T-cell (primary cell): ENCODE measurements at regions not wholly inside any gene's neighbourhood (a gene's known extent, or its start where the extent isn't known, plus 50 kb on each side); places are given as distances from the start of the nearest gene placed in this dataset.
"Not testable (repeated sequence)": the region's sequence is repeated elsewhere in the genome, so short reads cannot be mapped to it uniquely, and the experiment has no call there.

Experiments used
- ATAC-seq, 4 experiments: fragments of 200-7000 bp in 3 of 4; fragments of 150-1000 bp in 1 of 4; cut with Tn5 transposase; replicated peaks in 1 of 4; 1 replicate in 3 of 4; 2 replicates in 1 of 4; pipeline ENCODE4 v1.10.0; 2021; ENCODE audit warnings: moderate library complexity in 3 of 4, mild to moderate bottlenecking in 2 of 4, moderate number of reproducible peaks in 1 of 4
- CTCF ChIA-PET, 2 donors: fragments of 300-600 bp; sonication (Branson Sonifier 250); formaldehyde crosslinking; loops; one replicate each; lab custom pipeline; 2022; ENCODE audit warnings: antibody characterized with exemption in 2 of 2; lab: Charles Lee
- POLR2A ChIA-PET, 2 donors: fragments of 300-600 bp; sonication (Branson Sonifier 250); formaldehyde crosslinking; loops; one replicate each; lab custom pipeline; 2022; ENCODE audit warnings: antibody characterized with exemption in 2 of 2; lab: Charles Lee
- DNase-seq, 35 experiments: peaks; one replicate each; pipeline versions ENCODE4 v3.0.0 to v3.0.0-alpha.2; 2013 to 2023
- H3K27ac ChIP-seq: one replicate; pipeline ENCODE4 v1.5.1; 2013; ENCODE audit warnings: low read length
- H3K27me3 ChIP-seq, 2 experiments: replicated peaks in 1 of 2; 1 replicate in 1 of 2; 2 replicates in 1 of 2; pipeline versions ENCODE4 v1.6.1 to v1.7.0; 2013; ENCODE audit warnings: low read length in 1 of 2, mixed read lengths in 1 of 2; ENCODE audit not compliant: control insufficient read depth in 2 of 2, insufficient read depth in 2 of 2; ENCODE audit errors: extremely low read depth in 1 of 2
- H3K36me3 ChIP-seq, 2 donors: 1 replicate in 1 of 2; 2 replicates in 1 of 2; pipeline versions ENCODE4 v1.6.1 to v1.7.0; 2013; ENCODE audit warnings: low read length in 1 of 2; ENCODE audit not compliant: control insufficient read depth in 2 of 2, insufficient read depth in 1 of 2; ENCODE audit errors: extremely low read depth in 1 of 2
- H3K4me1 ChIP-seq, 2 experiments: 1 replicate in 1 of 2; 2 replicates in 1 of 2; pipeline versions ENCODE4 v1.6.1 to v1.7.0; 2013; ENCODE audit warnings: low read length in 2 of 2, mixed read lengths in 1 of 2; ENCODE audit not compliant: insufficient read depth in 2 of 2, control insufficient read depth in 1 of 2; ENCODE audit errors: extremely low read depth in 1 of 2
- H3K4me3 ChIP-seq, 2 donors: 1 replicate in 1 of 2; 2 replicates in 1 of 2; pipeline versions ENCODE4 v1.5.1 to v1.7.0; 2013; ENCODE audit warnings: mild to moderate bottlenecking in 2 of 2, low read length in 1 of 2, moderate library complexity in 1 of 2; ENCODE audit not compliant: control insufficient read depth in 1 of 2; ENCODE audit errors: extremely low read depth in 1 of 2
- H3K9me3 ChIP-seq: 2 replicates; pipeline ENCODE4 v1.7.0; 2013
- H3K27ac Mint-ChIP-seq, 2 donors: one replicate each; pipeline ENCODE4 v1.8.0; 2020 to 2021; ENCODE audit warnings: mild to moderate bottlenecking in 2 of 2, mixed read lengths in 2 of 2
- H3K27me3 Mint-ChIP-seq, 2 donors: one replicate each; pipeline ENCODE4 v1.8.0; 2021 to 2022; ENCODE audit warnings: mixed read lengths in 2 of 2
- H3K36me3 Mint-ChIP-seq: one replicate; pipeline ENCODE4 v1.8.0; 2021; ENCODE audit warnings: mixed read lengths
- H3K4me1 Mint-ChIP-seq, 3 donors: one replicate each; pipeline ENCODE4 v1.8.0; 2020 to 2022; ENCODE audit warnings: mixed read lengths in 3 of 3, mild to moderate bottlenecking in 1 of 3
- H3K4me3 Mint-ChIP-seq, 3 donors: one replicate each; pipeline ENCODE4 v1.8.0; 2020 to 2022; ENCODE audit warnings: mild to moderate bottlenecking in 3 of 3, mixed read lengths in 3 of 3, moderate library complexity in 3 of 3
- H3K9me3 Mint-ChIP-seq, 3 donors: one replicate each; pipeline ENCODE4 v1.8.0; 2020 to 2022; ENCODE audit warnings: mixed read lengths in 3 of 3
- WGBS: methylation state at CpG from one replicate; pipeline ENCODE4 v1.1.5; 2013; ENCODE audit warnings: missing lambda C conversion rate; ENCODE audit not compliant: insufficient coverage; 5-methylcytosine and 5-hydroxymethylcytosine counted together

DNA sequence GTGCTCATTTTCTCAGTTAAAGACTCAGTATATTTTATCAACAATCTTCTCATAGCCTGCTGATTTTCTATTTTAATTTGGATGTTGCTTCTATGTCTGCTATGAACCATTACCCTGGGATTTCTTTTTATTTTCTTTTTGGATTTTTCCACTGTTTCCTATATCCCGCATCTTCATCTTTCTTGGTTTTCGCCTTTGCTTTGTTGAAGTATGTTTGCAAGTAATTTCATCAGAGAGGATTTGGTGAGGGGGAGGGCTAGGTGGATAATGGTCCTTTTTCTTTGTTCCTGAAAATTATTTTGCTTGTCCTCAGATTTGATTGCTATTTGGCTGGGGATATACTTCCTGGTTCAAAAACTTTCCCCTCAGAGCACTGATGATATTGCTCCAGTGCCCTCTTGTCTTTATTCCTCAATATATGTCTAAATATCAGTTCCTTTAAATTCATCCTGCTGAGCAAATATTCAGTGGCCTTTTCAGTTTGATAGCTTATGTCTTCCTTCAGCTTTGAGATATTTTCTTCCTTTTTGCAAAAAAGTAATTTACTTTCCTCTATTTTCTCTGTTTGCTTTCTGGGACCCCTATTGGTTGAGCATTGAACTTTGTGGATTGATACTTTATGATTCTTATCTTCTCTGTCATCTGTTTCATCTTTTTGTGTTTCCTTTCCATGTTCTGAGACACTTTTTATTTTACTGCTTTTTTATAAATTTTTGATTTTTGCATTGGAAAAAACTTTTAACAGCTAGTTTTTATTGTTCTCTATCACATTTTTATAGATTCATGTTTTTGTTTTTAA is 227.6 kb upstream of the ELL2 start:
- no peak overlapping the region for H3K27ac Mint-ChIP-seq
- H3K9me3 Mint-ChIP-seq: peaks cover 0 to 11% (median 0%) of the 10 kb centered on the region in 3 donors
- Histone ChIP-seq H3K27me3 (no peaks in the 10 kb centered on the region), H3K4me1 (no peaks in the 10 kb centered on the region), H3K27ac (no peak overlapping the region), H3K9me3 (no peaks in the 10 kb centered on the region), H3K4me3 (no peak overlapping the region), H3K36me3 (no peaks in the 10 kb centered on the region)
- no peaks in the 10 kb centered on the region for H3K36me3 Mint-ChIP-seq
- no peaks in the 10 kb centered on the region for H3K4me1 Mint-ChIP-seq
- no CpG with 5 or more reads among the region's 2 CpGs for WGBS
- H3K27me3 Mint-ChIP-seq: peaks cover 13 to 14% of the 10 kb centered on the region in 2 donors
- POLR2A ChIA-PET: no interaction called here
- CTCF ChIA-PET: interaction anchor here in 1 of 2 donors (0.6 kb wide), 1 partner anchor 332 kb away, joined by 9 read pairs; no protein-coding TSS in a partner anchor
- ATAC-seq (no peak), DNase-seq (no peak)
- H3K4me3 Mint-ChIP-seq: no peak overlapping the region

- no peak overlapping the region for H3K27ac Mint-ChIP-seq
- Histone ChIP-seq H3K9me3 (no peaks in the 10 kb centered on the region), H3K27me3 (no peaks in the 10 kb centered on the region), H3K4me1 (no peaks in the 10 kb centered on the region), H3K36me3 (no peaks in the 10 kb centered on the region), H3K27ac (no peak overlapping the region), H3K4me3 (no peak overlapping the region)
- ChIA-PET CTCF (interaction anchor here in 1 of 2 donors (0.6 to 0.7 kb wide), 2 partner anchors 1482 to 1724 kb away, joined by 4 to 5 read pairs; no protein-coding TSS in a partner anchor), POLR2A (no interaction called here)
- no peaks in the 10 kb centered on the region for H3K4me1 Mint-ChIP-seq
- no peaks in the 10 kb centered on the region for H3K36me3 Mint-ChIP-seq
- no CpG with 5 or more reads among the region's 5 CpGs for WGBS
- ATAC-seq (no peak), DNase-seq (no peak)
- peaks cover 11 to 13% of the 10 kb centered on the region in 2 donors for H3K27me3 Mint-ChIP-seq
- no peak overlapping the region for H3K4me3 Mint-ChIP-seq
- H3K9me3 Mint-ChIP-seq: peaks cover 0 to 12% (median 0%) of the 10 kb centered on the region in 3 donors
Observed at GRCh38 chr5:96187309-96188027, 225.8 kb upstream of the ELL2 start.

DNA sequence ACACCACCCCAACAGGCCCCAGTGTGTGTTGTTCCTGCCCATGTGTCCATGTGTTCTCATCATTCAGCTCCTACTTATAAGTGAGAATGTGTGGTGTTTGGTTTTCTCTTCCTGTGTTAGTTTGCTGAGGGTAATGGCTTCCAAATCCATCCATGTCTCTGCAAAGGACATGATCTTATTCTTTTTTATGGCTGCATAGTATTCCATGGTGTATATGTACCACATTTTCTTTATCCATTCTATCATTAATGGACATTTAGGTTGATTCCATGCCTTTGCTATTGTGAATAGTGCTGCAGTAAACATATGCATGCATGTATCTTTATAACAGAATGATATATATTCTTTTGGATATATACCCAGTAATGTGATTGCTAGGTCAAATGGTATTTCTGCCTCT is 222.9 kb upstream of the ELL2 start:
- CTCF ChIA-PET, H3K4me1 ChIP-seq, H3K27ac ChIP-seq, H3K27me3 Mint-ChIP-seq, H3K4me3 ChIP-seq, H3K4me3 Mint-ChIP-seq, ATAC-seq, DNase-seq, H3K27me3 ChIP-seq, H3K27ac Mint-ChIP-seq, H3K36me3 ChIP-seq, H3K36me3 Mint-ChIP-seq, H3K4me1 Mint-ChIP-seq, POLR2A ChIA-PET, H3K9me3 ChIP-seq: not testable (repeated sequence)
- peaks cover 0 to 12% (median 0%) of the 10 kb centered on the region in 3 donors for H3K9me3 Mint-ChIP-seq

DNA sequence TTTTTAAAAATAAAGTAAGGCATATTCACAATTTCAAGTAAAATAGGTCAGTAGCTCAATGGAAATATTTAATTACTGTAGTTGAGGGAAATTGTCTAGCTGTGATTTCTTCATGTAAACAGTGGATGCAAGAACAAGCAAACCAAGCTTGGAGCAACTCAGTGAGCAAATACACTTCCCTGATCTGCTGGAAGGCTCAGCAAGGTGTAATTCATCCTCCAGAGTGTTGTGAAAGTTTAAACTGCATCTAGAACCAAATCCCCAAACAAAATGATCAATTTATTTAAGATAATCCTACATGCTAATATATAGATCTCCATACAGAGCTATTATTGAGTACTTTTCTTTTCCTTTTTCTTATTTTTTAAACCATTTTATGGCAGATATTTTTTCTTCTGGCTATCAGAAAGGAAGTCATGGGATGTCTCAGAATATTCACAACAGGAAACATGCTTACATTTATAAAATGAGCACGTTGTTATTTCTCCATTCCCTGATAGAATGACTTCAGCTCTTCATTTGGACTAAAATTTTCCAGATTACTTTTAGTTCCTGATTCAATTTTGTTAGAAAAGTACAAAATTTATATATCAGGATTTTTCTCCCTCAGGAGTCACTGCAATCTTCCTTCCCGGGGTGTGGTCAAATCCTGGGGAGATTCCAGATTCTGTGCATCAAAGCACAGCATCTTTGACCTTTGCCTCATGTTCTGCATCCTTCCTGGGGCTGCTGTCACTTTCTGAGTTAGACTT is 219.2 kb upstream of the ELL2 start:
- Mint-ChIP-seq H3K27me3 (peaks cover 3 to 13% of the 10 kb centered on the region in 2 donors), H3K4me1 (no peaks in the 10 kb centered on the region), H3K9me3 (peaks cover 0 to 12% (median 0%) of the 10 kb centered on the region in 3 donors), H3K27ac (no peak overlapping the region), H3K4me3 (no peak overlapping the region), H3K36me3 (no peaks in the 10 kb centered on the region)
- H3K4me1 ChIP-seq: no peaks in the 10 kb centered on the region
- no peaks in the 10 kb centered on the region for H3K9me3 ChIP-seq
- ChIA-PET POLR2A (no interaction called here), CTCF (no interaction called here)
- no peak overlapping the region for H3K4me3 ChIP-seq
- no CpG with 5 or more reads among the region's 2 CpGs for WGBS
- no peaks in the 10 kb centered on the region for H3K27me3 ChIP-seq
- no peak for ATAC-seq
- no peak overlapping the region for H3K27ac ChIP-seq
- DNase-seq: no peak
- H3K36me3 ChIP-seq: no peaks in the 10 kb centered on the region

DNA sequence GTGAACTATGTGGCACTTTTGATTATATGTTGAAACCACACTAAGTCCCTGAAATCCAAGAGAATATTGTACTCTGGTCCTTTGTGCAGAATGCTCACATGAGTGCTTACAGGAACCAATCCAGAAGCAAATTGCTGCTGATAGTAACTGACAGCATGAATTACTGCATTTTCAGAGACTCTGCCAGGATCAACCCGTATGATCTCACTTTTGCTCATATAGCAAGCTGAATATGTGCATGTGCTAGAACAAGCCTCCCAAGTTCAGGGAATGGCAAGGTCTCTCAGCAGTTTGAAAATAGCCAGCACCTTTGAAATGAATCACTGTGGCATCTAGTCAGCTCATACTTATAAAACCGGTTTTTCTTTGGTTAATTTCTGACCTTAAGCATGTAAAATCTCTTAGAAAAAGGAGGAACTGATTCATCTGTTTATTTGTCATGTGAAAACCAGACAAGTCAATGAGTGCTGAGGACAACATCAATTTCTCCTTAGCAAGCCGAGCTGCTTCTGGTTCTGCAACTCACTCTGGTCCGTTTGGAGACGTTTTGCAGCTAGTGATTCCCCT is 215.7 kb upstream of the ELL2 start:
- H3K27me3 Mint-ChIP-seq: peaks cover 3 to 11% of the 10 kb centered on the region in 2 donors
- CTCF ChIA-PET: no interaction called here
- no peak overlapping the region for H3K4me3 ChIP-seq
- H3K9me3 Mint-ChIP-seq: no peaks in the 10 kb centered on the region
- no peak overlapping the region for H3K27ac ChIP-seq
- H3K36me3 ChIP-seq: no peaks in the 10 kb centered on the region
- 46% methylated on average over 2 of the region's 5 CpGs for WGBS
- H3K4me1 ChIP-seq: no peaks in the 10 kb centered on the region
- H3K36me3 Mint-ChIP-seq: no peaks in the 10 kb centered on the region
- POLR2A ChIA-PET: no interaction called here
- ATAC-seq: no peak
- DNase-seq: no peak
- H3K9me3 ChIP-seq: no peaks in the 10 kb centered on the region
- no peaks in the 10 kb centered on the region for H3K27me3 ChIP-seq
- H3K4me1 Mint-ChIP-seq: no peaks in the 10 kb centered on the region
- H3K27ac Mint-ChIP-seq: no peak overlapping the region
- no peak overlapping the region for H3K4me3 Mint-ChIP-seq

DNA sequence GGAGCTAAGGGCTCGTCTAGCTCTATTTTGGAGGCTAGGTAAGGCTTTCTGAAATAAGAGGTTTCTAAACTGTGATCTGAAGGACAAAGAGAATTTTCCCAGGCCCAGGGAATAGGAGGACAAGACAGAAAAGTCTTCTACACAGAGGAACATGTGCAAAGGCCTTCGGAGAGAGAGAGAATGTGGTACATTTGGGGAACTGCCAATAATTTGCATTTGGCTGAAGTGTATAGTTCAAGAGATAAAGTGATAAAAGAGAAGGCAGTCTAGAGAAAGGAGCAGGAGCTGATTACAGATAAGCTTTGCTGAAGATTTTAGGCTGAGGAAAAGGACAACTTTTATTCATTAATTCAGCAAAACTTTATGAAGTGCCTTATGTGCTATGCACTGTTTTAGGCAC is 214.4 kb upstream of the ELL2 start:
- POLR2A ChIA-PET: no interaction called here
- H3K36me3 ChIP-seq: no peaks in the 10 kb centered on the region
- no peak overlapping the region for H3K27ac Mint-ChIP-seq
- no peaks in the 10 kb centered on the region for H3K9me3 Mint-ChIP-seq
- no peak overlapping the region for H3K27ac ChIP-seq
- H3K4me1 Mint-ChIP-seq: no peaks in the 10 kb centered on the region
- CTCF ChIA-PET: no interaction called here
- H3K36me3 Mint-ChIP-seq: no peaks in the 10 kb centered on the region
- ATAC-seq: no peak
- H3K4me3 Mint-ChIP-seq: no peak overlapping the region
- H3K27me3 Mint-ChIP-seq: peaks cover 4 to 11% of the 10 kb centered on the region in 2 donors
- H3K4me3 ChIP-seq: no peak overlapping the region
- no peaks in the 10 kb centered on the region for H3K9me3 ChIP-seq
- no peaks in the 10 kb centered on the region for H3K27me3 ChIP-seq
- no peaks in the 10 kb centered on the region for H3K4me1 ChIP-seq
- WGBS: 100% methylated on average over 1 of the region's 2 CpGs
- no peak for DNase-seq
